Left lung (tissue), 4 donors: ENCODE measurements at regions not wholly inside any gene's neighbourhood (a gene's known extent, or its start where the extent isn't known, plus 50 kb on each side); places are given as distances from the start of the nearest gene placed in this dataset.

Experiments
- ATAC-seq: fragments of 200-7000 bp; cut with Tn5 transposase; one replicate; pipeline ENCODE4 v1.9.1; 2020; ENCODE audit warnings: moderate library complexity
- DNase-seq, 4 donors: peaks; one replicate each; pipeline ENCODE4 v3.0.0-alpha.2; 2013 to 2020
- H3K27ac ChIP-seq, 2 donors: fragments of 200-600 bp; sonication (generic) in 1 of 2; one replicate each; pipeline versions ENCODE4 v1.5.0 to v1.8.0; 2020 to 2021
- H3K27me3 ChIP-seq, 2 donors: fragments of 200-600 bp; sonication (generic) in 1 of 2; one replicate each; pipeline versions ENCODE4 v1.5.0 to v1.8.0; 2020 to 2021
- H3K36me3 ChIP-seq, 2 donors: fragments of 200-600 bp; sonication (generic) in 1 of 2; one replicate each; pipeline versions ENCODE4 v1.5.0 to v1.8.0; 2020 to 2021
- H3K4me1 ChIP-seq, 2 donors: fragments of 200-600 bp; one replicate each; pipeline ENCODE4 v1.8.0; 2021
- H3K4me3 ChIP-seq, 2 donors: fragments of 200-600 bp; sonication (generic) in 1 of 2; one replicate each; pipeline versions ENCODE4 v1.5.0 to v1.8.0; 2020 to 2021; ENCODE audit warnings: mild to moderate bottlenecking in 1 of 2
- H3K9me3 ChIP-seq, 2 donors: fragments of 200-600 bp; sonication (generic) in 1 of 2; one replicate each; pipeline versions ENCODE4 v1.5.0 to v1.8.0; 2020 to 2021
- intact Hi-C, 2 donors: fragments of 100-400 bp; cut with DNase I; formaldehyde crosslinking; loops; one replicate each; pipeline versions ENCODE4 v1.11.2 to v1.14.2; 2022
- TF ChIP-seq, protein P1 (sequence below), 2 donors: fragments of 200-600 bp; sonication (generic) in 1 of 2; IDR thresholded peaks; one replicate each; pipeline versions ENCODE4 v1.5.0 to v1.8.0; 2021; ENCODE audit warnings: antibody characterized with exemption in 2 of 2
- donor health status: DM: no; HTN: yes; CAD: no.
- donor health status: DM: no; HTN: no; CAD: no.

DNA sequence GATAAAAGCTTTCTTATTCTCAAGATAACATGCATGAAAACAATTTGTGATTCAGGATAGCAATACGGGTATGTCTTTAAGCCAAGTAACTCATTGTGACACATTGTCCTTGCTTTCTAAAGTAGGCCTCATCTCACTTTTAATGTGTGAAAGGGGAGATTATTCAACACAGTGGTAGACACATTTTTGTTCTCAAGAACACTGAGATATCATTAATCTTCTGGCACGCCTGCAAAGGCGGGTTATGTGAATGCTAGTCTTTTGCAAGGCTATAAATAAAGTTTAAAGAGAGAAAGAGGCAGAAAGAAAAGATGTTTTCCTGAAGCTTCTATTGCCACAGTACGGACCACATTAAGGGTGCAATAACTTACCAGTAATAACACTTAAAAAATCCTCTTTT is 181.8 kb upstream of the MEF2C start:
- Histone ChIP-seq H3K36me3 (no peaks in the 10 kb centered on the region), H3K27me3 (no peaks in the 10 kb centered on the region), H3K4me3 (no peak overlapping the region), H3K27ac (no peak overlapping the region), H3K9me3 (no peaks in the 10 kb centered on the region), H3K4me1 (no peaks in the 10 kb centered on the region)
- intact Hi-C loops: no loop called here
- ATAC-seq (no peak), DNase-seq (no peak)
- TF ChIP-seq, protein P1, sequence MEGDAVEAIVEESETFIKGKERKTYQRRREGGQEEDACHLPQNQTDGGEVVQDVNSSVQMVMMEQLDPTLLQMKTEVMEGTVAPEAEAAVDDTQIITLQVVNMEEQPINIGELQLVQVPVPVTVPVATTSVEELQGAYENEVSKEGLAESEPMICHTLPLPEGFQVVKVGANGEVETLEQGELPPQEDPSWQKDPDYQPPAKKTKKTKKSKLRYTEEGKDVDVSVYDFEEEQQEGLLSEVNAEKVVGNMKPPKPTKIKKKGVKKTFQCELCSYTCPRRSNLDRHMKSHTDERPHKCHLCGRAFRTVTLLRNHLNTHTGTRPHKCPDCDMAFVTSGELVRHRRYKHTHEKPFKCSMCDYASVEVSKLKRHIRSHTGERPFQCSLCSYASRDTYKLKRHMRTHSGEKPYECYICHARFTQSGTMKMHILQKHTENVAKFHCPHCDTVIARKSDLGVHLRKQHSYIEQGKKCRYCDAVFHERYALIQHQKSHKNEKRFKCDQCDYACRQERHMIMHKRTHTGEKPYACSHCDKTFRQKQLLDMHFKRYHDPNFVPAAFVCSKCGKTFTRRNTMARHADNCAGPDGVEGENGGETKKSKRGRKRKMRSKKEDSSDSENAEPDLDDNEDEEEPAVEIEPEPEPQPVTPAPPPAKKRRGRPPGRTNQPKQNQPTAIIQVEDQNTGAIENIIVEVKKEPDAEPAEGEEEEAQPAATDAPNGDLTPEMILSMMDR (IDR thresholded peaks at IDR 0.05): no peak

DNA sequence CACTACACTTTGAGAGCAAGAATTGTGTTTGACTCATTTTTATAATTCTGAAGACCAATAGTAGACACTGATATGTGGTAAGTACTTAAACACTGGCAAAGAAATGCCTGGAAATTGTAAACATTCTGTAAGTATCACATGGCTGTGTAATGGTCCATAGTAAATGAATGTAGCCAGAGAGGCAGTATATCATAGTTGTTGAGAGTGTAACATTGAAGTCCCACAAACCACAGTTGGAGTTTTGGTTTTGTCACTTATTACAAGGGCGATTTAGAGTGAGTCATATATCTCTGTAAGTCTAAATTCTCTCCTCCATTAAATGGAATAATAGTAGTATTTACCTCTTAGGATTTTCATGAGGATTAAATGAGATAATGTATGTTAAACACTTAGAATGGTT is 181.1 kb upstream of the MEF2C start:
- TF ChIP-seq, protein P1 (IDR thresholded peaks at IDR 0.05): no peak
- no peak overlapping the region for H3K27ac ChIP-seq
- H3K4me3 ChIP-seq: no peak overlapping the region
- no peak for ATAC-seq
- DNase-seq: no peak
- H3K9me3 ChIP-seq: no peaks in the 10 kb centered on the region
- no peaks in the 10 kb centered on the region for H3K4me1 ChIP-seq
- intact Hi-C loops: no loop called here
- H3K36me3 ChIP-seq: no peaks in the 10 kb centered on the region
- H3K27me3 ChIP-seq: no peaks in the 10 kb centered on the region

DNA sequence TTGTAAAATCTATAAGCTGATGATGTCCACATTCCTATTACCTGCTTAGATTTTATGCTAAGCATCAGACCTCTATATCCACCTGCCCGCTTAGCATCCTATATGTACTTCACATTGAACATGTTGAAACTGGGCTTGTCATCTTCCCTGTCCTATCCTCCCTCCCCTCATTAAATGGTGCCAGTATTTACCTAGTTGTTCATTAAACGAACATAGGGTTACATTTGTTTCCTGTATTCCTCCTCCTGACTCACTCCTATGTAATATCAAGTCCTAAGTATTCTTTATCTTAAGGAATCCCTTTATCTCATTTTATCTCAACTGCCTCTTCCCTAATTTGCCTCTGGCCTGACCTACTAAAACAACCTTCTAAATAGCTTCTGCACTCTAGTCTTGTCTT is 177.8 kb upstream of the MEF2C start:
- Histone ChIP-seq H3K36me3 (no peaks in the 10 kb centered on the region), H3K4me3 (no peak overlapping the region), H3K27ac (no peak overlapping the region), H3K9me3 (no peaks in the 10 kb centered on the region), H3K4me1 (no peaks in the 10 kb centered on the region), H3K27me3 (no peaks in the 10 kb centered on the region)
- ATAC-seq: no peak
- no peak for DNase-seq
- intact Hi-C loops: no loop called here
- TF ChIP-seq, protein P1 (IDR thresholded peaks at IDR 0.05): no peak

DNA sequence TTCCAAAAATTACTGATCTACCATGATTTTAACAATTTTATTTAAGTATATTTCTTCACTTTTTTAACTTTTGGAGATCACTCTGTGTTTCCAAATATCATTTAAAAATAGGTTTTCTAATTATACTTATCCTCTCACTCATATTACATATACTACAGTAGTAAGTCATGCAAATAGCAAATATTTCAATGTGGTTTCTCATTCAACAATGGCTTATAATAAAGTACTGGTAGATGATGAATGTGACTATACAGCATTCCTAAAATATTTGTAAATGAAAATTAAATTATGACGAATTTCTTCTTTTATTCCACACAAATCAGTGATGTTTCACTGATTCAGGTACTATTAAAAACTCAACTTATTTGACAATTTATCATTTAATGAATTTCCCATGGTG is 176.3 kb upstream of the MEF2C start:
- DNase-seq (no peak), ATAC-seq (no peak)
- intact Hi-C loops: no loop called here
- TF ChIP-seq, protein P1 (IDR thresholded peaks at IDR 0.05): no peak
- no peaks in the 10 kb centered on the region for H3K4me1 ChIP-seq
- no peaks in the 10 kb centered on the region for H3K9me3 ChIP-seq
- H3K4me3 ChIP-seq: no peak overlapping the region
- H3K27ac ChIP-seq: no peak overlapping the region
- no peaks in the 10 kb centered on the region for H3K36me3 ChIP-seq
- no peaks in the 10 kb centered on the region for H3K27me3 ChIP-seq

DNA sequence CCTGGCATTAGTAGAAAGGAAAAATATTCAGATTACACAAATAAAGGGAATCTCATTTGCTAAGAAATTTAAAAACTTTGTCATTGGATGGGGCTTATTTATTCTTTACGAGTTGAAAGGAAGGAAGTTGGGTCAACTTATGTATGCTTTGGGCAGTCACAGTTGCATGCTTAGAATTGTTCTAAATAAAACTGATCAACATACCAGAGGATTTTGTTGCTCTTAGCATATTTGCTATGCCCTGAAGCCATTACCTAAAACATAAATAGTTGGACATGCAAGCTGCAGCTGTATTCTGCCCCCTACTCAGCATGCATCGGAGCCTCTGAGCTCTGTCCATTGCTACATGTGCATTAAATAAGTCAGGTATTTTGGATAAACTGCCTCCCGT is 172.7 kb upstream of the MEF2C start:
- Histone ChIP-seq H3K4me3 (no peak overlapping the region), H3K36me3 (no peaks in the 10 kb centered on the region), H3K27me3 (no peaks in the 10 kb centered on the region), H3K27ac (no peak overlapping the region), H3K9me3 (peaks cover 0 to 9% of the 10 kb centered on the region in 2 donors), H3K4me1 (no peaks in the 10 kb centered on the region)
- intact Hi-C loops: no loop called here
- TF ChIP-seq, protein P1 (IDR thresholded peaks at IDR 0.05): no peak
- ATAC-seq (no peak), DNase-seq (no peak)
